ENCODE measurements at regions not wholly inside any gene's neighbourhood (a gene's known extent, or its start where the extent isn't known, plus 50 kb on each side); places are given as distances from the start of the nearest gene placed in this dataset.

DNA sequence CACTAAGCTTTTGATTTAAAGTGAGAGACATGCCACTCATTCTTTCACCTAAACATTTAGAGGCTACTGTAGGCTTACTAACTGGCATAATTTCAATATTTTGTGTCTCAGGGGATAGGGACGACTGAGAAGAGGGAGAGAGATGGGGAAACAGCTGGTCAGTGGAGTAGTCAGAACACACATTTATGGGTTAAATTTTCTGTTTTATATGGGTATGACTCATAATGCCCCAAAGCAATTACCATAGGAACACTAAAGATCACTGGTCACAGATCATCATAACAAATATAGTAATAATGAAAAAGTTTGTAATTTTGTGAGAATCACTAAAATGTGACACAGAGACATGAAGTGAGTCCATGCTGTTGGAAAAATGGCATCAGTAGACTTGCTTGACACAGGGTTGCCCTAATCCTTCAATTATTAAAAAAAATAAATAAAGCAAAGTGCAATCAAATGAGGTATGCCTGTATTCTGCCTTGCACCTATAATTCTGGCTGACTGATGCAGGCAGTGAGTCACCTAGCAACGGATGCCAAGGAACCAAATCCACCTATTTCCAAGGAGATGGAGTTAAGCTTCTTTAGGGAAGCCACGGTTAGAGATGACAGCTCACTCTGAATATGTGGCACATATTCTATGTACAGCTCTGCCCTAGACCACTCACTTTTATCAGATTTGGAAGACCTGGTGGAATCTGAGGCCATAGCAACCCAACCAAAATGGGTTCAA, 166.1 kb downstream of the MARCHF11 start:
- DNase-seq, result no peak

DNA sequence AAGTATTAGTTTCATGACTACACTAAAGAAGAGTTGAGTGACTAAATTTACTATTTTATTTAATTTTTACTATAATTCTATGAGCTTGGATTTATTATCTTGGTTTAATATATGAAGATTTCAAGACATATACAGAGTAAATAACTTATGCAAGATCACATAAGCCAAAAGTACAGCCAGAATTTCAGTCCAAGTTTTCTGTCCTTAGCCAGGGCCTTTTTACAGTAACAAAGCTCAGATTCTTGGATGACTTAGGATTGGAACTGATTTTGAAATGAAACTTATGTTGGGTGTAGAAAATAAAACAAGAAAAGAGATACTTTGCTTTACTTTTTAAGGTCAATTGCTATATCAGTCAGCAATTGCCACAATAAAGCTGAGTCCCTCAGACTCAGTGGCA, 170.3 kb downstream of the MARCHF11 start:
- DNase-seq, result no peak

DNA sequence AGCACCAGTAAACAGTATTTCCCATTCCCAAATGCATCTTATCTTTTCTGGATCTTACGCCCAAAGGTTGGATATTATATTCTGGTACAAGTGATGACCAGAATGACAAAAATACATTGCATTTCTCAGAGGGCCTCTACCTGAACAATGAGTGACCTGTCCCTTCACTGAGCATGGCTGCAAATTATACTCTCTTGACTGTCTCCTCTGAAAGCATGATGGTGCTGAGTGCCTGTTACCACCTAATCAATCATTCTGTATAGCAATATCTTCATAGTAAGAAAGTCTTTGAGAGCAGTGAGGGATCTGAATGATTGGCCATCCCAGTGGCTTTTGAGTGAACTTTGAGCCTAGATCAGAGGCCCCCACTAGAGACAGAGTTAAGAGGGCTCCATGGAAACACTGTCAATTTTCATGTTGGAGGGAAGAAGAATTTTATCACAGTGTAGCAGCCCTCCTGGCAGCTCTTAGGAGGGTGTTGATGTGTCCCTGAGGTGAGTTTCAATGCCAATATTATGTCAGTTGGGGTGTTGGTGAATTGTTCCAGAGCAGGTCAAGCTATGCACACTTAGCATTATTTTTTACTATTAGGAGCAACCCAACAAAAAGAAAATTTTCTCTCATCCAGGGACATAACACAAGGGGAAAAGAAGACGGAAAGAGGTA, 171.7 kb downstream of the MARCHF11 start:
- DNase-seq, result no peak

DNA sequence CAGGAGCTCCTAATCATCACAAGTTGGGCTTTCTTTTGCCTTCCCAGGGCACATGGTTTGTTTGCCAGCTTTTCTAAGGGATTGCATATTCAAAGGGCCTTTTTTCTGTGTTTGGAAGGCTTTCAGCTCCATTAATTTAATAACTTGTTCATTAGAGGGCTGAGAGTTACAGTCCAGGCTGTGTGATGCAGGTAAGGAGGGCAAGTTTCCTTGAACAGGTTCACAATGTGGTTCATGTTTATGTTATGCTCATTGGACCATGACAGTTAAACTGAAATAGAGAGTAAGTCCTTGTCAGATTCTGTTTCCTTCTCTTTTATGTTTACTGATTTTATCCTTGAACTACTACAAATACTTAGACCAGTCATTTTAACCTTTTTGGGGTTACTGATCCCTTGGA, 174.4 kb downstream of the MARCHF11 start:
- no peak for DNase-seq

DNA sequence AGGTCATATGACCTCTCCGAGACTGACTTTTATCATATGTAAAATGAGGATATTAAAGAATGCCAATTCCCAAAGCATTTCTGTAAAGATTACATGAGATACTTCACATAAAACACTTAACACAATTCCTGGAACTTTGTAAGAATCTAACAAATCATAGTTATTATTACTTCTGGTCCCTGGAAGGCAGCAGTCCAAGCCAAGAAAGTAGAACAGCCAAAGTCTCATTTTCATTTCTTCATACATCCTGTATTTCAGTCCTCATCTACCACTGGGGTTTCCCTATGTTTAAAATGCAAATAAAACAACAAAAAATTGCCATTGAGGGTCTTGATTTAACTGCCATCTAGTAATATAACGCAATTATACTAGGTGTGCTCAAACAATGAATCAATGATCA, 179.5 kb downstream of the MARCHF11 start:
- no peak for DNase-seq

DNA sequence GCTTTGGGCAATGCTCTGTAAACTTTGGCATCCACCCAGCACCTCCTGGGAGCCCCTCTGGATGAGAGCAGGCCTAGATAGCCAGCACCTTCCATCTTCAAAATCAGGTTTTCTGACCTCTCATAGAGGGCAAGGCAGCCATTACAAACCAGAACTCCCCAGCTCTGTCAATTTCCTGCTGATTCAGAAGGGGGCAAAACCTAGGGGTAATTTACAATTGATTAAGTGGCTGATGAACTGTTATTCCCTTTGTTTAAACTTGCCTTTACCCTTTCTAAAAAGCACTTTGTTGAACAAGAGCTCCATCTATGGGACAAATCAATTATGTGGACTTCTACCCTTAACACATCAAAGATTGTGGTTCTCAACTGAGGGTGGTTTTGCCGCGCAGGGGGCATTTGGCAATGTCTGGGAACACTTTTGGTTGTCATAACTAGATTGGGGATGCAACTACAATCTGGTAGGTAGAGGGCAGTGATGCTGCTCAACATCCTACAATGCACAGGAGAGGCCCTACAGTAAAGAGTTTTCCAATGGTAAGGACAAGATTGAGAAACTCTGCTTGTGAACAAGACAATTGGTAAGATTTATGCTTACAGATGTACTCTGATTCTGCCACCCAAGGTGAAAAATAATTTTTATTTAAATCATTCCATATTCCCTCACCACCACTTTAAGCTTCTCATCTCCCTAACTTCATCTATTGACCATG, 184.1 kb downstream of the MARCHF11 start:
- peak; percentile 33 for DNase-seq

DNA sequence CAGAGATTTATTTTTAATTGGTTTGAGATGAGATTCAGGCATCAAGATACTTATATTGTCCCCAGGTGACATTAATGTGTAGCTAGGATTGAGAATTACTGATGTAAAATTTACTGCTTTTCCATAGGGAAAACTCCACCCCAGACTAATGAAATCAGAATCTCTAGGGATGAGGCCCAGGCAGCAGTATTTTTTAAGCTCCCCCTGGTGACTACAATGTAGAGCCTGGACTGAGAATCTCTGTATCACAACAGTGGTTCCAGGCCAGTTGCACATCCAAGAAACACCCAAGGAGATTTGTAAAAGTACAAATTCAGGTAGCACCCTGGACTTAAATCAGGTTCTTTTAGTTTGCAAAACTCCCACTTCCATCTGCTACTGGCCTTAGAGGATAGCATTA, 185.7 kb downstream of the MARCHF11 start:
- no peak for DNase-seq

DNA sequence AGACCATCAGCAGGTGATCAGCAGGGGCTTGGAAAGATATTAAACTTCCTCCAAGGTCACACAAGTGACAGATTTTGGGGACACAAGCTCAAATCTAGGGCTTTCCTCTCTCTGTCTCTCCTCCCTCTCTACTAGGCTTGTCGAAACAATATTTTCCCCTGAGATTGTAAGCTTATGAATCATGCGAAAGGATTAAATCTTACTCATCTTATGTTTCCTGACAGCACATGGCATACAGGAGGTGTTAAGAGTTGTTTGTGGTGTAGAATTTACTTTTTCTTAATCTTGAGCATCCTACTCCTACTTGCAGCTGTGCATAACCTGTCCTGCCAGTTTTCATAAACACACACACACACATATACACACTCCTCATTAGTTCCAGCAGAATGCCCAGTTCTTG, 186.3 kb downstream of the MARCHF11 start:
- DNase-seq, result no peak

DNA sequence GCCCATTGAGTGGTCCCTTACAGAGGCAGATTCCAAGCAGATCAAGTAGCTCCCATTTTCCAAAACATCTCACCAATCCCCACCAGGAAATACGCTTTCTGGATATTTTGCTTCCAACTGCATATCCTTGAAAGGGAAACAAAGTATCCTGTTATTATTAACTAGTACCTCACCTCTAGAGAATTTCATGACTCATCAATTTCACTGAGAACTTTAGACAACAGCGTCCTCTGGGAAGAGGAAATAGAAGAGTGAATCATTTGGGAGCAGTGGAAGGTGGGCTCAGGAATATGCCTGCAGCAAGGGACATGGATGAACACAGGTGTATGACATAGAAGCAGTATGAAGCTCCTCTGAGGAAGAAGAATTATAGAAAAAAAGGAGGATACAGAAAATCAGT, 186.7 kb downstream of the MARCHF11 start:
- no peak for DNase-seq

DNA sequence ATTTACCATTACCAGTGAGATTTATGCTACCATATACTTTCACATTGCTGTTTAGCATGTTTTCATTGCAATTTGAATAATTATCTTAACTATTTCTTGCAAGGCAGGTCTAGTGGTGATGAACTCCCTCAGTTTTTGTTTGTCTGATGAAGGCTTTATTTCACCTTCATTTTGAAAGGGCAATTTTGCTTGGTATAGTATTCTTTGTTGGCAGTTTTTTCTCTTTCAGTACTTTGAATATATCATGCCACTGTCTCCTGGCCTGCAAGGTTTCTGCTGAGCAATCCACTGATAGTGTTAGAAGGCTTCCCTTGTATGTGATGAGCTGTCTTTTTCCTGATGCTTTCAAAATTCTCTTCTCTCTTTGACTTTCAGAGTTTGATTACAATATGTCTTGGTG, 188.0 kb downstream of the MARCHF11 start:
- no peak for DNase-seq
